Ramos (cell line): ENCODE measurements at regions not wholly inside any gene's neighbourhood (a gene's known extent, or its start where the extent isn't known, plus 50 kb on each side); places are given as distances from the start of the nearest gene placed in this dataset.

Source experiments
- in situ Hi-C: fragments of 300-500 bp; cut with MboI; formaldehyde crosslinking; loops from one replicate; pipeline ENCODE4 v1.14.3; 2022; ENCODE audit warnings: low sequenced_read_pairs; ENCODE audit not compliant: unreplicated experiment

- in situ Hi-C loops: no loop called here
These were observed 517.7 kb upstream of the PSMD7 start for GRCh38 chr16:73778887-73779286.

GRCh38 chr16:73775841-73776388 lies 520.7 kb upstream of the PSMD7 start:
- in situ Hi-C loops: no loop called here

GRCh38 chr16:73771196-73772064 lies 525.2 kb upstream of the PSMD7 start:
- in situ Hi-C loops: no loop called here

DNA sequence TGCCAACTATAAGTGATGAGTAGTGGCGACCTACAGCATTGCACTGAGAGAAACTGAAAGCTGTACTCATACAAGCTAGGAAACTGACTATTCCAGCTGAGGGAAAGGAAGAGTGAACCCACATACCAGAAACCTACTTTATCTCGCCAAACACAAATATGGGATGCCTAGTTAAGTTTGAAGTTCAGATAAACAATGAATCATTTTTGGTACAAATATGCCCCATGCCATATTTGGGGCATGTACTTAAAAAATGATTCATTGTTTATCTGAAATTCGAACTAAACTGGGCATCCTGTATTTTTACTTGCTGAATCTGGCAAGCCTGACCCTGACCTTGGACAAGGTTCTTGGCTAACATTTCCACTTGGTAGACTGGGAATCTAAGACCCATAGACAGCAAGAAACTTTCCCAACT lies 527.8 kb upstream of the PSMD7 start:
- in situ Hi-C loops: no loop called here

DNA sequence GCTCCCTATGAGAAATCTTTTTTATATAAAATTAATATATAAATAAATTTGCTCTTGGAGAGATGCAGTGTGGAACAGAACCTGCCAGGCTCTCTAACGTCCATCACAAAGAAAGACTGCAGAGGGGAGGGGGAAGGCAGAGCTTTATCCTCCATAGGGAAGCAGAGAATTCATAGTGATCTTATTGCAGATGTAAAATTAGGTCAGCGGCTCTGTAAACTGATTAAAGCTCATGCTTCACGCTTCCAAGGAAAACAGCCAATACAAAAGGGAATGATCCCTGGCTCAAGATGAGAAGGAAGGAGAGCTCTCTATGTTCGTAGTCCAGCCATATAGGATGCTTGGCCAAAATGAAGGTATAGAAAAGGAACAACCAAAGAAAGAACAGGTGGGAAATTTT lies 532.3 kb upstream of the PSMD7 start:
- in situ Hi-C loops: no loop called here

DNA sequence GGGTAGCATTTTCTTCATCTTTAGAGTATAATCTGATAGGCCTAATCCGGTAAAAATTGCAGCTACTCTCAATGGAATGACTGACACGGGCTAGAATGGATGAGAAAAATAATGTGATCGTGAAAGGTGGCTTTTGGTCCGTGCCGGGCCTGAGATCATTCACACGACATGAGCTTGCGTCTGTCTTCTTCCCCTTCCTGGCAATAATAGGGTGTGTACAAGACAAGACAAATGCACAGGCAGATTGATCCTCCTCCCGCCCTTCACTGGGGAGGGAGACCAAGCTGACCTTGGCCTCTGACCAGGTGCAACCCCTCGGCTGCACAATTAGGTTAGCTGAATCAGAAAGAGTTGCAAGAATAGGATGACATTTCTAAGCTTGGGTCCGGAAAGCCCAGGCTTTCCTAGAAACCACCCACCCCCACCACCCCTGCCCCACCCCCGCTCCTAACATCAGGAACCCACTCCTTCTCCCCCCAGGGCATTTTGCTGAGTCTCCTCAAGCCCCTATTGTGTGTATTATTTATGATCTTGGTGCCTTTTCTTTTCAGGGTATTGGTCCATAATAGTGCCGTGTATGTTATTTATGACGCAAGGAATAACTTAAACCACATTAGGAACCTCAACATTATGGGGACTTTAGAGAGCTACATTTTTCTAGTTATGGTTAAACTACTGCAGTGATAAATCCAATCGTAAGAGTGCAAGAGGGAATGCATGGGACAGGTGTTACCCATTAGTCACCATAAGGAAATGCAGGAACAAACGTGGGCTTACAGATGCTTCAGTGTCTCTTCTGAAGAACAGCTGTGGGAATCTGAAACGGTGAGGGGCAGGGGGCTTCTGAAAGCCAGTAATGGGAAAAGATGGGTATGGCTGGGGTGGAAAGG lies 540.1 kb upstream of the PSMD7 start:
- in situ Hi-C loops: no loop called here

DNA sequence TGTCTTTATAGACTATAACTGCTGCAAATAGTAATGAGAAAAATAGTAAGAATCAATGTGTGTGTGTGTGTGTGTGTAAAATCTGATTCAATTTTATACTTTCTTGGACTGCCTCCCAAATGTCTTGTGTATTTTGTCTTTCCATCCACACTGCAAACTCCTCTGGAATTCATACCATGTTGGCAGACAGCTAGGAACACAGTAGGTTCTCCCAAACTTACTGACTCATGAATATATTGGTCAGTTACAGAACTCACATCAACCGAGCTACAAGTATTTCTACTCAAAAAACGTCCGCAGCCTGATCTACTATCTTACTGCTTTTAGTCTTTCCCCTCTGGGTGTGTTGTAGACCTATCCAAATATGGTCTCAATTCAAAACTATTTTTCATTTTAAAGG lies 542.7 kb upstream of the PSMD7 start:
- in situ Hi-C loops: no loop called here

DNA sequence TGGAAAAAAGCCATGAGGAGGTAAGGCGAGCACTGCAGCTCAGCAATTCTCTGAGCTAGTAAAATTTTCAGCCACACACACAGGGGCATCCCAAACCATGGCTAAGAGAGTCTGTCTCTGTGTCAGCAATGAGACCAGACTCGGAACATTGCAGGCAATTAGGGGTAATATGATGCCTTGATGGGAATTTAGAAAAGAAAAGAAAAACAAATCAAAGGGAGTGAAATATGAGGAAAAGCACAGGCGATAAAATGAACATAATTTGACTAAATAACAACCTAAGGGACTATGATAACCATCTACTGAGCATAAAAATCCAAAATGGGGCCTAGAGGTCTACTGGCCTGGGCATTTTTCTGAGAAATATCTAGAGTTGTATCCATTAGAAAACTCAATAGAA lies 546.0 kb upstream of the PSMD7 start:
- in situ Hi-C loops: no loop called here

- in situ Hi-C loops: no loop called here
These were observed 549.3 kb upstream of the PSMD7 start for GRCh38 chr16:73747328-73747727.

DNA sequence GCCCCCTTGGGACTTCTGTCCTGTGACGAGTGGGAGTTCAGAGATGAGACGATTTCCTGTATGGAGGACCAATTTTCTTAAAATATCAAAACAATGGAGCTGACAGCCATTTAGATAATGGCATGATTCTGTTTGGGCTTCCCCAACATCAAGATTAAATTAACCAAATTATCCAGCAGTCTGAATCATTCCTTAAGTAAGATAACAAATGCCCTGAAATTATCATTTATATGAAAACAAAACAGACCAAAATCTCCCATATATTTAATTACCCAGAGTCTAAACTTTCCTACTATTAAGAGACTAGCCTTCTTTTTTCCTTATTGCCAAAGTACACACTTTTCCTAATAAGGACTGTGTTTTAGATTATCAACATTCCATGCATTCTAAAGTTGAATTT lies 550.1 kb upstream of the PSMD7 start:
- in situ Hi-C loops: no loop called here

- in situ Hi-C loops: no loop called here
These were observed 552.7 kb upstream of the PSMD7 start for GRCh38 chr16:73743665-73744496.

GRCh38 chr16:73739049-73739769 lies 557.4 kb upstream of the PSMD7 start:
- in situ Hi-C loops: no loop called here

DNA sequence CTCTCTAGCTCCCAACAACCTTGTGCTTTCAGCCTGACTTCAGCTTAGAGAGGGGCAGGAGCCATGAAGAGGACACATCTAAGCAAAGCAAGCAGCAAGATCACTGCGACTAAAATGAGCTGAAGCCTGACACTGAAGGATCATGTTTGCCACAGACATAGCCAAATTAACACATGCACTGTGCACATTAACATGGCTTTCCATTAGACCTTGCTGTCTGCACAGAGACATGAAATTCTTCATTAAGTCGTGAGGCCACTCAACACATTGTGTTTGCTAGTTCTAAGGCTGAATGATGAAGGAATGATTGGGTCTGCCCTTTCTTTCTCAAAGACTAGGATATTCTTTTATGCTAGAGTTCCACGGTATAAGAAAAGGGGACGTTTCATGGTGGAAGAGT lies 558.3 kb upstream of the PSMD7 start:
- in situ Hi-C loops: no loop called here

- in situ Hi-C loops: no loop called here
These were observed 559.0 kb upstream of the PSMD7 start for GRCh38 chr16:73737637-73738036.

- in situ Hi-C loops: no loop called here
These were observed 560.7 kb upstream of the PSMD7 start for GRCh38 chr16:73735954-73736353.

GRCh38 chr16:73735018-73735417 lies 561.6 kb upstream of the PSMD7 start:
- in situ Hi-C loops: no loop called here

- in situ Hi-C loops: no loop called here
These were observed 563.9 kb upstream of the PSMD7 start for GRCh38 chr16:73732681-73733080.

GRCh38 chr16:73732143-73732542 lies 564.5 kb upstream of the PSMD7 start:
- in situ Hi-C loops: no loop called here

DNA sequence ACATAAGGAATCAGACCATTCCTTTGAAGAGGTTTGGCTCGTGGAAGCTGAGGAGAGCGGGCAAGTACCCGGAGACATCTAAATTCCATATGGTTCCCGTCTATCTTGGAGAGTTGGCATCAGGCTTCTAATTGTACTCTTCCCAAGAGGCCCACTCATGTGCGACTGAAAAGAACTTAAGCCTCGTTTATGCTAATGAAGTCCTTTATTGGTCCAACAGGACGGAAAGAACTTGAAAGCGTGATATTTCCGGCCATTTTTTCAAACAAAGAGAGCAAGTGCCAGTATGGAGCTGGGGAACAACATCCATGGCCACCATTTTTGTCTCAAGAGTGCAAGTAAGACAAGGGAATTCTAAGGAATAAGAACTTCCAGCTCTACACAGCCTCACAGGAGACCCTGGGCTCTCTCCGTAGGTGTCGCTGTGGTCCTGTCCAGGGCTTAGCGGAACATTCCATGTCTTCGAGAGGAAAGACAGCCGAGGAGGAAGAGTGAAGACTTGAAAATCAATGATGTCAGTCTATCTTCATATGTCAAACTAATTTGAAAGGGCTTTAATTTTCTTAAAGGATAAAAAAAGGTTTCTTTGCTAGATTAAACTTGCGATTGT lies 566.0 kb upstream of the PSMD7 start:
- in situ Hi-C loops: no loop called here
